H1 (cell line): ENCODE measurements at regions not wholly inside any gene's neighbourhood (a gene's known extent, or its start where the extent isn't known, plus 50 kb on each side); places are given as distances from the start of the nearest gene placed in this dataset.

ENCODE experiments used
- CTCF ChIA-PET: fragments of 300-600 bp; sonication (Branson Sonifier 250); formaldehyde crosslinking; loops from one replicate; lab custom pipeline; 2021; ENCODE audit not compliant: partially characterized antibody; lab: Charles Lee
- POLR2A ChIA-PET: fragments of 300-600 bp; sonication (Branson Sonifier 250); formaldehyde crosslinking; loops from one replicate; lab custom pipeline; 2021; ENCODE audit warnings: inconsistent platforms; ENCODE audit not compliant: partially characterized antibody; lab: Charles Lee
- DNase-seq, 2 experiments: peaks; one replicate each; pipeline versions ENCODE4 v3.0.0 to v3.0.0-alpha.2; 2010 to 2022; ENCODE audit warnings: low spot score in 2 of 2, low read depth in 1 of 2, mixed read lengths in 1 of 2
- FAIRE-seq: peaks from 2 replicates; lab custom pipeline; 2011; peaks lifted over from hg19 to GRCh38; lab: Jason Lieb, UNC
- H2AFZ ChIP-seq: 2 replicates; pipeline ENCODE4 v1.8.1; 2012; ENCODE audit warnings: low read length, inconsistent platforms
- H2AK5ac ChIP-seq: 2 replicates; pipeline ENCODE4 v1.6.1; 2013; ENCODE audit warnings: low read depth, low read length
- H2BK120ac ChIP-seq: replicated peaks from 2 replicates; pipeline ENCODE3; 2013; ENCODE audit warnings: low read depth, low read length, inconsistent platforms
- H2BK12ac ChIP-seq: 2 replicates; pipeline ENCODE4 v1.6.1; 2013; ENCODE audit warnings: low read depth, low read length
- H2BK15ac ChIP-seq: 2 replicates; pipeline ENCODE4 v1.6.1; 2013; ENCODE audit warnings: low read length
- H2BK20ac ChIP-seq: 2 replicates; pipeline ENCODE4 v1.6.1; 2013; ENCODE audit warnings: low read length
- H2BK5ac ChIP-seq: 2 replicates; pipeline ENCODE4 v1.6.1; 2013; ENCODE audit warnings: low read depth, low read length
- H3K14ac ChIP-seq: 2 replicates; pipeline ENCODE4 v1.6.1; 2013; ENCODE audit warnings: inconsistent platforms; ENCODE audit not compliant: insufficient read length
- H3K18ac ChIP-seq: 2 replicates; pipeline ENCODE4 v1.6.1; 2013; ENCODE audit warnings: low read length; ENCODE audit errors: extremely low read depth
- H3K23ac ChIP-seq: 2 replicates; pipeline ENCODE4 v1.6.1; 2013; ENCODE audit warnings: inconsistent platforms; ENCODE audit not compliant: insufficient read length
- H3K23me2 ChIP-seq: 2 replicates; pipeline ENCODE4 v1.6.1; 2013; ENCODE audit warnings: low read depth, low read length
- H3K27ac ChIP-seq: 2 replicates; pipeline ENCODE4 v1.6.1; 2011; ENCODE audit warnings: low read depth, low read length, inconsistent platforms
- H3K27me3 ChIP-seq, 4 experiments: replicated peaks in 1 of 4; 1 replicate in 1 of 4; 2 replicates in 3 of 4; pipeline versions ENCODE4 v1.6.1 to v1.8.1; 2011 to 2013; ENCODE audit warnings: low read length in 3 of 4, mild to moderate bottlenecking in 3 of 4, inconsistent platforms in 2 of 4, mixed read lengths in 2 of 4, moderate library complexity in 1 of 4; ENCODE audit not compliant: control insufficient read depth in 3 of 4, insufficient read depth in 3 of 4; ENCODE audit errors: extremely low read depth in 1 of 4
- H3K36me3 ChIP-seq, 4 experiments: 2 replicates each; pipeline versions ENCODE4 v1.6.1 to v1.8.1; 2011 to 2013; ENCODE audit warnings: mild to moderate bottlenecking in 4 of 4, low read length in 3 of 4, moderate library complexity in 2 of 4, control low read depth in 1 of 4, inconsistent platforms in 1 of 4; ENCODE audit not compliant: insufficient read depth in 4 of 4, control insufficient read depth in 2 of 4
- H3K4ac ChIP-seq: replicated peaks from 2 replicates; pipeline ENCODE3; 2013; ENCODE audit warnings: low read length, low read depth, mixed read lengths, inconsistent platforms; ENCODE audit not compliant: insufficient read length
- H3K4me1 ChIP-seq, 4 experiments: replicated peaks in 1 of 4; 1 replicate in 1 of 4; 2 replicates in 3 of 4; pipeline versions ENCODE4 v1.6.1 to v1.8.1; 2011 to 2013; ENCODE audit warnings: low read length in 3 of 4, inconsistent platforms in 2 of 4, mixed read lengths in 1 of 4; ENCODE audit not compliant: insufficient read depth in 4 of 4, control insufficient read depth in 3 of 4
- H3K4me2 ChIP-seq, 2 experiments: 2 replicates each; pipeline versions ENCODE4 v1.6.1 to v1.8.1; 2011 to 2013; ENCODE audit warnings: low read depth in 2 of 2, low read length in 2 of 2, control low read depth in 1 of 2, inconsistent platforms in 1 of 2, mild to moderate bottlenecking in 1 of 2; ENCODE audit not compliant: insufficient read depth in 1 of 2
- H3K4me3 ChIP-seq, 4 experiments: fragments of 200-600, 300-600 bp in 1 of 4; sonication (generic), shearing (Covaris generic), sonication (Bioruptor Twin) in 1 of 4; 2 replicates each; pipeline versions ENCODE4 v1.5.1 to v1.8.1; 2011 to 2016; ENCODE audit warnings: low read length in 4 of 4, low read depth in 3 of 4, control low read depth in 2 of 4, inconsistent platforms in 2 of 4, mild to moderate bottlenecking in 2 of 4, mixed read lengths in 1 of 4, moderate library complexity in 1 of 4; ENCODE audit not compliant: insufficient read depth in 2 of 4; ENCODE audit errors: extremely low read depth in 1 of 4
- H3K56ac ChIP-seq: replicated peaks from 2 replicates; pipeline ENCODE3; 2013; ENCODE audit warnings: low read depth, mild to moderate bottlenecking, mixed read lengths, low read length, inconsistent platforms; ENCODE audit not compliant: insufficient read length
- H3K79me1 ChIP-seq: 2 replicates; pipeline ENCODE4 v1.6.1; 2013; ENCODE audit warnings: low read depth, low read length, control low read depth
- H3K79me2 ChIP-seq, 2 experiments: 2 replicates each; pipeline versions ENCODE4 v1.6.1 to v1.8.1; 2012 to 2013; ENCODE audit warnings: low read length in 2 of 2, mild to moderate bottlenecking in 2 of 2, inconsistent platforms in 1 of 2; ENCODE audit not compliant: insufficient read depth in 2 of 2, control insufficient read depth in 1 of 2
- H3K9ac ChIP-seq, 4 experiments: replicated peaks in 1 of 4; 1 replicate in 1 of 4; 2 replicates in 3 of 4; pipeline versions ENCODE4 v1.6.1 to v1.8.1; 2011 to 2013; ENCODE audit warnings: low read depth in 3 of 4, low read length in 3 of 4, control low read depth in 2 of 4, mild to moderate bottlenecking in 2 of 4, moderate library complexity in 2 of 4, inconsistent platforms in 1 of 4; ENCODE audit errors: extremely low read depth in 1 of 4
- H3K9me3 ChIP-seq, 2 experiments: 2 replicates each; pipeline versions ENCODE4 v1.6.1 to v1.8.1; 2012 to 2013; ENCODE audit warnings: mild to moderate bottlenecking in 2 of 2, moderate library complexity in 2 of 2, control low read depth in 1 of 2, inconsistent platforms in 1 of 2, low read depth in 1 of 2, low read length in 1 of 2, mixed read lengths in 1 of 2; ENCODE audit not compliant: insufficient read depth in 2 of 2
- H4K20me1 ChIP-seq, 2 experiments: replicated peaks in 1 of 2; 2 replicates each; pipeline versions ENCODE3 to v1.8.1; 2011 to 2013; ENCODE audit warnings: inconsistent platforms in 2 of 2, low read length in 2 of 2, mild to moderate bottlenecking in 1 of 2; ENCODE audit not compliant: insufficient read depth in 2 of 2, control insufficient read depth in 1 of 2
- H4K5ac ChIP-seq: 2 replicates; pipeline ENCODE4 v1.6.1; 2013; ENCODE audit warnings: low read length, low read depth, mixed read lengths, inconsistent platforms; ENCODE audit not compliant: insufficient read length
- H4K8ac ChIP-seq: 2 replicates; pipeline ENCODE4 v1.8.0; 2013; ENCODE audit warnings: mild to moderate bottlenecking, moderate library complexity, low read length, inconsistent platforms; ENCODE audit not compliant: insufficient read depth; ENCODE audit errors: extremely low read depth
- H4K91ac ChIP-seq: replicated peaks from 2 replicates; pipeline ENCODE3; 2013; ENCODE audit warnings: low read length, mixed read lengths, inconsistent platforms; ENCODE audit not compliant: insufficient read length
- BACH1 ChIP-seq: IDR thresholded peaks from 2 replicates; pipeline ENCODE4 v1.6.1; 2012; ENCODE audit warnings: low read length, improper control_type of control experiment
- CBX8 ChIP-seq: fragments of 300-800, 300-1000 bp; sonication (generic); IDR thresholded peaks from 2 replicates; pipeline ENCODE4 v1.7.1; 2016; ENCODE audit warnings: low read depth, low read length, borderline replicate concordance
- EGR1 ChIP-seq: IDR thresholded peaks from 2 replicates; pipeline ENCODE4 v1.6.1; 2011; ENCODE audit warnings: low read depth, low read length, borderline replicate concordance
- EP300 ChIP-seq, 2 experiments: IDR thresholded peaks; 1 replicate in 1 of 2; 2 replicates in 1 of 2; pipeline ENCODE4 v1.6.1; 2011 to 2012; ENCODE audit warnings: low read depth in 2 of 2, low read length in 2 of 2, mild to moderate bottlenecking in 2 of 2, borderline replicate concordance in 1 of 2, inconsistent platforms in 1 of 2, moderate library complexity in 1 of 2
- MAFK ChIP-seq: IDR thresholded peaks from 2 replicates; pipeline ENCODE4 v1.6.1; 2012; ENCODE audit warnings: low read depth, mild to moderate bottlenecking, improper control_type of control experiment, low read length
- NANOG ChIP-seq: IDR thresholded peaks from 2 replicates; pipeline ENCODE4 v1.6.1; 2011; ENCODE audit warnings: low read length, low read depth, mild to moderate bottlenecking, inconsistent platforms; ENCODE audit not compliant: insufficient read depth, poor library complexity, severe bottlenecking
- POLR2A ChIP-seq, 2 experiments: IDR thresholded peaks; 1 replicate in 1 of 2; 2 replicates in 1 of 2; pipeline ENCODE4 v1.6.1; 2011; ENCODE audit warnings: low read depth in 2 of 2, low read length in 2 of 2, mild to moderate bottlenecking in 2 of 2; ENCODE audit errors: control extremely low read depth in 1 of 2
- SIN3A ChIP-seq, 2 experiments: IDR thresholded peaks in 1 of 2; conservative IDR thresholded peaks in 1 of 2; 2 replicates each; pipeline ENCODE4 v1.6.1; 2011 to 2012; ENCODE audit warnings: low read length in 2 of 2, improper control_type of control experiment in 1 of 2, low read depth in 1 of 2, mild to moderate bottlenecking in 1 of 2
- SIRT6 ChIP-seq: IDR thresholded peaks from one replicate; pipeline ENCODE4 v1.7.1; 2012; ENCODE audit warnings: low read length, inconsistent platforms
- SRF ChIP-seq: IDR thresholded peaks from 2 replicates; pipeline ENCODE4 v1.6.1; 2011; ENCODE audit warnings: mild to moderate bottlenecking, low read depth, low read length, moderate library complexity
- TEAD4 ChIP-seq: IDR thresholded peaks from 2 replicates; pipeline ENCODE4 v1.6.1; 2012; ENCODE audit warnings: low read depth, low read length, inconsistent platforms, mixed read lengths
- ZNF274 ChIP-seq: IDR thresholded peaks from 2 replicates; pipeline ENCODE4 v1.7.0; 2012; ENCODE audit warnings: low read length, borderline replicate concordance; ENCODE audit errors: extremely low read depth
- WGBS, 2 experiments: shearing (Covaris generic) in 1 of 2; methylation state at CpG; one replicate each; pipeline versions ENCODE4 v1.1.6 to v1.1.7; 2013 to 2015; ENCODE audit warnings: low lambda C conversion rate in 2 of 2, mixed read lengths in 2 of 2, inconsistent platforms in 1 of 2, low coverage in 1 of 2, missing lambda C conversion rate in 1 of 2; ENCODE audit not compliant: insufficient replicate concordance in 2 of 2, insufficient coverage in 1 of 2, insufficient read length in 1 of 2; ENCODE audit errors: extremely low coverage in 1 of 2, missing lambda C conversion rate in 1 of 2; 5-methylcytosine and 5-hydroxymethylcytosine counted together
- TF ChIP-seq, protein P1 (sequence below), 3 experiments: IDR thresholded peaks; 1 replicate in 2 of 3; 2 replicates in 1 of 3; pipeline versions ENCODE4 v1.5.1 to v1.6.1; 2011; ENCODE audit warnings: low read length in 3 of 3, mild to moderate bottlenecking in 3 of 3, inconsistent platforms in 2 of 3, low read depth in 1 of 3, moderate library complexity in 1 of 3; ENCODE audit not compliant: insufficient read depth in 1 of 3; ENCODE audit errors: control extremely low read depth in 1 of 3

DNA sequence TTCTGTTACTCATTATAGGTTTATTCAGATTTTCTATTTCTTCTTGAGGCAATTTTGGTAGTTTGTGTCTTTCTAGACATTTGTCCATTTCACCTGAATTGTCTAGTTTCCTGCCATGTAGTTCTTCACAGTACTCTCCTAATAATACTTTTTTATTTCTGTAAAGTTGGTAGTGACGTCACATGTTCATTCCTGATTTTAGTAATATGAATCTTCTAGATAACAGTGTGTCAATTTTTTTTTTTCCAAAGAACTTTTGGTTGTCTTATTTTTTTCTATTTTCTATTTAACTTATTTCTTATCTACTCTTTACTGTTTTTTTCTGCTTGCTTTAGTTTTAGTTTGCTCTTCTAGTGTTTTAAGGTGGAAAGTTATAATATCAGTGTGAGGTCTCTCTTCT, 197.3 kb upstream of the SHH start:
- Histone ChIP-seq H3K36me3 (no peaks in the 10 kb centered on the region), H2AK5ac (no peak overlapping the region), H4K8ac (no peak overlapping the region), H4K5ac (no peak overlapping the region), H2BK20ac (no peak overlapping the region), H2BK120ac (no peak overlapping the region), H3K4me1 (no peaks in the 10 kb centered on the region), H2BK12ac (no peak overlapping the region), H3K23me2 (no peaks in the 10 kb centered on the region), H3K79me2 (no peaks in the 10 kb centered on the region), H3K23ac (no peak overlapping the region), H3K4me2 (no peak overlapping the region), H2BK5ac (no peak overlapping the region), H3K27ac (no peak overlapping the region), H3K79me1 (no peaks in the 10 kb centered on the region), H3K4ac (no peak overlapping the region), H3K9ac (no peak overlapping the region), H3K18ac (no peak overlapping the region), H3K4me3 (no peak overlapping the region), H3K56ac (no peak overlapping the region), H2BK15ac (no peak overlapping the region), H3K14ac (no peak overlapping the region), H3K9me3 (peaks cover 0 to 3% of the 10 kb centered on the region in 2 experiments; a peak in 1 of 4 replicates), H3K27me3 (no peaks in the 10 kb centered on the region), H2AFZ (no peak overlapping the region), H4K20me1 (no peaks in the 10 kb centered on the region), H4K91ac (no peak overlapping the region)
- POLR2A ChIA-PET, result no interaction called here
- CTCF ChIA-PET, result no interaction called here
- 83% methylated on average over 1 of the region's 1 CpG; no CpG with 5 or more reads in 1 of the 2 experiments for WGBS, 2 experiments
- FAIRE-seq (no peak), DNase-seq (no peak)
- TF ChIP-seq BACH1 (no peak), TEAD4 (no peak), SRF (no peak), SIRT6 (no peak), NANOG (no peak), POLR2A (IDR thresholded peaks at IDR 0.05; ENCODE audit: control extremely low read depth in 1 of 2, low read depth in 2 of 2, low read length in 2 of 2) (no peak), MAFK (no peak), CBX8 (no peak), EP300 (IDR thresholded peaks at IDR 0.05; ENCODE audit: borderline replicate concordance in 1 of 2, low read depth in 2 of 2, low read length in 2 of 2) (no peak), SIN3A (conservative IDR thresholded peaks at IDR 0.05 in 1 of 2, IDR thresholded peaks at IDR 0.05 in 1 of 2; ENCODE audit: low read depth in 1 of 2, low read length in 2 of 2) (no peak), EGR1 (no peak), ZNF274 (no peak)
- TF ChIP-seq, protein P1, sequence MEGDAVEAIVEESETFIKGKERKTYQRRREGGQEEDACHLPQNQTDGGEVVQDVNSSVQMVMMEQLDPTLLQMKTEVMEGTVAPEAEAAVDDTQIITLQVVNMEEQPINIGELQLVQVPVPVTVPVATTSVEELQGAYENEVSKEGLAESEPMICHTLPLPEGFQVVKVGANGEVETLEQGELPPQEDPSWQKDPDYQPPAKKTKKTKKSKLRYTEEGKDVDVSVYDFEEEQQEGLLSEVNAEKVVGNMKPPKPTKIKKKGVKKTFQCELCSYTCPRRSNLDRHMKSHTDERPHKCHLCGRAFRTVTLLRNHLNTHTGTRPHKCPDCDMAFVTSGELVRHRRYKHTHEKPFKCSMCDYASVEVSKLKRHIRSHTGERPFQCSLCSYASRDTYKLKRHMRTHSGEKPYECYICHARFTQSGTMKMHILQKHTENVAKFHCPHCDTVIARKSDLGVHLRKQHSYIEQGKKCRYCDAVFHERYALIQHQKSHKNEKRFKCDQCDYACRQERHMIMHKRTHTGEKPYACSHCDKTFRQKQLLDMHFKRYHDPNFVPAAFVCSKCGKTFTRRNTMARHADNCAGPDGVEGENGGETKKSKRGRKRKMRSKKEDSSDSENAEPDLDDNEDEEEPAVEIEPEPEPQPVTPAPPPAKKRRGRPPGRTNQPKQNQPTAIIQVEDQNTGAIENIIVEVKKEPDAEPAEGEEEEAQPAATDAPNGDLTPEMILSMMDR (IDR thresholded peaks at IDR 0.05; ENCODE audit: control extremely low read depth in 1 of 3, insufficient read depth in 1 of 3, low read depth in 1 of 3, low read length in 3 of 3), result no peak
